ENCODE measurements at regions not wholly inside any gene's neighbourhood (a gene's known extent, or its start where the extent isn't known, plus 50 kb on each side); places are given as distances from the start of the nearest gene placed in this dataset.
"Not testable (repeated sequence)": the region's sequence is repeated elsewhere in the genome, so short reads cannot be mapped to it uniquely, and the experiment has no call there.

DNA sequence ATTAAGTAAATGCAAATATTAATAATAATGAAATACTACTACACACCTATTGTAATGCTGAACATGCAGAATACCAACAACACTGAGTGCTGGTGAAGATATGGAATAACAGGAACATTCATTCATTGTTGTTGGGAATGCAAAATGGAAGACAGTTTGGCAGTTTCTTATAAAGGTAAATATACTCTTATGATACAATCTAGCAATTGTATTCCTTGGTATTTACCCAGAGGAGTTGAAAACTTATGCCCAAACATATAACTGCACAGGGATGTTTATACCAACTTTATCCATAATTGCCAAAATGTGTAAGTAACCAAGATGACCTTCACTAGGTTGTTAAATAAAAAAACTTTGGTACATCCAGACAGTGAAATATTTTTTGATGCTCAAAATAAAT is 636.8 kb downstream of the PRR16 start:
- DNase-seq (ENCODE audit: low read depth): no peak

- no peak for DNase-seq (ENCODE audit: low read depth)
Measured at GRCh38 chr5:121105921-121106320, 641.8 kb downstream of the PRR16 start.

DNA sequence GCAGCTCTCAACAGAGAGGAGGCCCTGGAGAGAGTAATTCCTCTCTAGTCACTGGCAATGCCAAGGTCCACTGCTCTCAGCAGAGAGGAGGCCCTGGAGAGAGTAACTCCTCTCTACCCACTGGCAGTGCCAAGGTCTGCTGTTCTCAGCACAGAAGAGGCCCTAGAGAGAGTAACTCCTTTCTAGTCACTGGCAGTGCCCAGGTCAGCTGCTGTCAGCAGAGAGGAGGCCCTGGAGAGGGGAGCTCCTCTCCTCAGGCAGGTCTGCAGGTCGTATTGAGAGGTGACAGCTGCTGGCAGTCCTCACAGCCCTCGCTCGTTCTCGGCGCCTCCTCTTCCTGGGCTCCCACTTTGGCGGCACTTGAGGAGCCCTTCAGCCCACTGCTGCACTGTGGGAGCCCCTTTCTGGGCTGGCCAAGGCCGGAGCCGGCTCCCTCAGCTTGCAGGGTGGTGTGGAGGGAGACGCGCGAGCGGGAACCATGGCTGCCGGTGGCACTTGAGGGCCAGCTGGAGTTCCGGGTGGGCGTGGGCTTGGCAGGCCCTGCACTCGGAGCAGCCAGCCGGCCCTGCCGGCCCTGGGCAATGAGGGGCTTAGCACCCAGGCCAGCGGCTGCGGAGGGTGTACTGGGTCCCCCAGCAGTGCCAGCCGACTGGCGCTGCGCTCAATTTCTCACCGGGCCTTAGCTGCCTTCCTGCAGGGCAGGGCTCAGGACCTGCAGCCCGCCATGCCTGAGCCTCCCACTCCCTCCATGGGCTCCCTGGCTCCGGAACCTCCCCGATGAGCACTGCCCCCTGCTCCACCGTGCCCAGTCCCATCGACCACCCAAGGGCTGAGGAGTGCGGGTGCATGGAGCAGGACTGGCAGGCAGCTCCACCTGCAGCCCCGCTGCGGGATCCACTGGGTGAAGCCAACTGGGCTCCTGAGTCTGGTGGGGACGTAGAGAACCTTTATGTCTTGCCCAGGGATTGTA is 642.9 kb downstream of the PRR16 start:
- not testable (repeated sequence) for DNase-seq (ENCODE audit: low read depth)

DNA sequence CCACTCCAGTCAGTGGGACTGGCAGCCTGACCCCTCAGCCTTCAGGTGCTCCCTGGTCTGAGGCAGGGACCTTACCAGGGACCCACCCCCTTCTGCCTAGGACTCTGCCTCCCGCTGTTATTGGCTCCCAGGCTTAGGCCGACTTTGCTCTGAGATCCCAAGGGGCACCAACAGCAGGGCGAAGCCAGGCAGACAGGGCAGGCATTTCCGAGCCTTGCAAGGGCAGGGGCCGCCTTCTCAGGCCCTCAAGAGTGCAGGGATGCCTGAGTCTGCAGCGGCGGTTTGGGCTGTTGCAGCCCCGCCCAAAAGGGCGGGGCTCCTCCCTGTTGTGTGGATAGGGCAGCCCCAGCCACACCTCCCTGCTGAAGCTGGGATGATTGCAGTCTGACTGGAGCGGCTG is 644.6 kb downstream of the PRR16 start:
- DNase-seq (ENCODE audit: low read depth): no peak

GRCh38 chr5:121109817-121110216 is 645.7 kb downstream of the PRR16 start:
- DNase-seq (ENCODE audit: low read depth): no peak

- no peak for DNase-seq (ENCODE audit: low read depth)
Measured at GRCh38 chr5:121121786-121122185, 657.7 kb downstream of the PRR16 start.

GRCh38 chr5:121138495-121138907 is 674.4 kb downstream of the PRR16 start:
- no peak for DNase-seq (ENCODE audit: low read depth)

DNA sequence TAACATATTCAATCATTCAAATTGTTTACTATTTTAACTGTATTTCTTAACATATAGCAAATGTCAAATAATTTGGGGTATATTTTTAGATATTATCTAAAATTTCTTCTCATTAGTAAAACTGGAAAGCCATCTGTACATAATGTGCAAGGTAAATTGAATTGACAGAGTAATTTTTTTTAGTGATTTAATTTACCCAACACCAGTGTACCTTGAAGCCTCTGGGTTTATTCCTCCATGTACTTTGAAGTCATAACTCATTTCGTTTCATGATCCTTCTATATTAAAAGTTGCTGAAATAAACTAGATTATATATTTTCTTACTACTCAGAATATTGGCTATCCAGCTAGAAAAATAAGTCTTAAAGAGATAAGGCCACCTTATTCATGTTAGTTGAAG is 674.9 kb downstream of the PRR16 start:
- DNase-seq (ENCODE audit: low read depth): no peak

GRCh38 chr5:121144764-121145163 is 680.7 kb downstream of the PRR16 start:
- no peak for DNase-seq (ENCODE audit: low read depth)

- DNase-seq (ENCODE audit: low read depth): no peak
Measured at GRCh38 chr5:121151534-121151933, 687.4 kb downstream of the PRR16 start.

DNA sequence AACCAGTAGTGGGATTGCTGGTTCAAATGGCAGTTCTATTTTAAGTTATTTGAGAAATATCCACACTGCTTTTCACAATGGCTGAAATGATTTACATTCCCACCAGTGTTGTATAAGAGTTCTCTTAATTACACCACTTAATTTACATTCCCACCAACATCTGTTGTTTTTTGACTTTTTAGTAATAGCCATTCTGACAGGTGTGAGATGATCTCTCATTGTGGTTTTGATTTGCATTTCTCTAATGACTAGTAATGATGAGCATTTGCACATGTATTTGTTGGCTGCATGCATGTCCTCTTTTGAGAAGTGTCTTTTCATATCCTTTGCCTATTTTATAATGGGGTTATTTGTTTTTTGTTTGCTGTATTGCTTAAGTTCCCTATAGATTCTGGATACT is 688.3 kb downstream of the PRR16 start:
- no peak for DNase-seq (ENCODE audit: low read depth)

- DNase-seq (ENCODE audit: low read depth): no peak
Measured at GRCh38 chr5:121156565-121156964, 692.5 kb downstream of the PRR16 start.

GRCh38 chr5:121158451-121158850 is 693.2 kb upstream of the FTMT start:
- no peak for DNase-seq (ENCODE audit: low read depth)

- no peak for DNase-seq (ENCODE audit: low read depth)
Measured at GRCh38 chr5:121160591-121160990, 691.1 kb upstream of the FTMT start.

- no peak for DNase-seq (ENCODE audit: low read depth)
Measured at GRCh38 chr5:121164632-121165031, 687.0 kb upstream of the FTMT start.

GRCh38 chr5:121171361-121171760 is 680.3 kb upstream of the FTMT start:
- no peak for DNase-seq (ENCODE audit: low read depth)

GRCh38 chr5:121171834-121172233 is 679.8 kb upstream of the FTMT start:
- no peak for DNase-seq (ENCODE audit: low read depth)

DNA sequence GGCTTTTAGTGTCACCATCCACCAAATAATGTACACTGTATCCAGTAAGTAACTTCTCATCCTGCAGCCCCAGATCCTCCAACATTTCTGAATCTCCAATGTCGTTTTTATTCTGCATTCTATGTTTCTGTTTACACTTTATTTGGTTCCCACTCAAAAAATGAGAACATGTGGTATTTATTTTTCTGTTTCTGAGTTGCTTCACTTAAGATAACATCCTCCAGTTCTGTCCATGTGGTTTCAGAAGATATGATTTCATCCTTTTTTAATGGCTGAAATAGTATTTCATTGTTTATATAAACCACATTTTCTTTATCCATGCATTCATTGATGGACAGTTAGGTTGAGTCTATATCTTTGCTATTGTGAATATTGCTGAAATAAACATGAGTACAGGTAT is 677.3 kb upstream of the FTMT start:
- DNase-seq (ENCODE audit: low read depth): no peak

- no peak for DNase-seq (ENCODE audit: low read depth)
Measured at GRCh38 chr5:121175986-121176385, 675.7 kb upstream of the FTMT start.

DNA sequence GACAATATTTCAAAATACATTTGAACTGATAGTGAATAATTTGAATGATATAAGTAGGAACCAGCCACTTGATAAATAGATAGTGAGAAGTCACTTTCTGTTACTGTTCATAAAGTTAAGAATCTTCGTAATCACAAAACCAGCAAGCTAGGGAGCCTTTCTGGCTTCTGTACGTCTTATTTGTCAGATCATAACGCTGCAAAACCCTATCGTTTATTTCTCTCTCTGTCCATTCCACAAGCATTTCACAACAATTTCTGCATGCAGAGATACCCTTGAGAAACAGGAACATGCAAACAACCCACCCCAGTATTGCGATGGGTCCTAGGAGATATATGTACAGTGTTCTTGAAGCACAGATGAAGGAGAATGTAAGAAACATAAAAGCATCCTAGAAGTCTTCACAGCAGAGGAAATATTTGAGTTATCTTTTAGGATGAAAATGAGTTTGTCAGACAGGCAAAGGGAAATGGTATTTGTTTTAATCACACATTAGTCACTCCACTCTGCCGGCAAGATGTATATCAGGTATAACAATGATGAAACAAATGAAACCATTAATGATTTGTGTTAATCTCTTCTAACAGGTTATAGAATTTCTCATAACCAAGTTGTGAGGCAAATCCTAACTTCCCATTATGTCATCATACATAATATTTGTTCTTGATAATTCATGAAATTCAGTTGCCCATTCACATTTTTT is 668.7 kb upstream of the FTMT start:
- DNase-seq (ENCODE audit: low read depth): no peak

- DNase-seq (ENCODE audit: low read depth): no peak
Measured at GRCh38 chr5:121188849-121189248, 662.8 kb upstream of the FTMT start.

GRCh38 chr5:121189342-121190305 is 662.1 kb upstream of the FTMT start:
- no peak for DNase-seq (ENCODE audit: low read depth)
